ENCODE measurements at regions not wholly inside any gene's neighbourhood (a gene's known extent, or its start where the extent isn't known, plus 50 kb on each side); places are given as distances from the start of the nearest gene placed in this dataset. TPM values are rescaled to one million over a fixed set of nuclear protein-coding genes. Genes with fewer than 3 reads are reported as not detected.

Small RNA genes in the stretch of these regions (microRNA-seq; reads per million reads assigned to microRNA genes)
- 0 to 0.37 reads per million in 2 experiments for gene MIR588 (ENCODE audit: insufficient read depth in 1 of 2, insufficient read length in 1 of 2, unreplicated experiment in 1 of 2)
- gene RNU6-200P (ENCODE audit: insufficient read depth, insufficient read length), result not detected

Small RNA genes in the stretch of these regions (small RNA-seq; reads per million reads assigned to genes)
- gene MIR588, result 0 to 6.6 (median 0) reads per million in 5 experiments
- gene RNU6-200P, result 0 to 0.60 (median 0) reads per million in 5 experiments
